KOPT-K1 (cell line): ENCODE measurements at regions not wholly inside any gene's neighbourhood (a gene's known extent, or its start where the extent isn't known, plus 50 kb on each side); places are given as distances from the start of the nearest gene placed in this dataset.

Experiments
- H3K27ac ChIP-seq: fragments of 200-600 bp; sonication (generic); 2 replicates; pipeline ENCODE4 v1.5.1; 2016; ENCODE audit warnings: antibody characterized with exemption, mild to moderate bottlenecking, low read depth, low read length; ENCODE audit not compliant: poor library complexity, severe bottlenecking
- H3K36me3 ChIP-seq: fragments of 200-600 bp; sonication (generic); 2 replicates; pipeline ENCODE4 v1.5.1; 2017; ENCODE audit warnings: antibody characterized with exemption, mild to moderate bottlenecking, low read length, moderate library complexity; ENCODE audit not compliant: insufficient read depth
- H3K9me3 ChIP-seq: fragments of 200-600 bp; sonication (generic); 2 replicates; pipeline ENCODE4 v1.5.1; 2017; ENCODE audit warnings: antibody characterized with exemption, low read length, mild to moderate bottlenecking; ENCODE audit not compliant: insufficient read depth, poor library complexity, severe bottlenecking

DNA sequence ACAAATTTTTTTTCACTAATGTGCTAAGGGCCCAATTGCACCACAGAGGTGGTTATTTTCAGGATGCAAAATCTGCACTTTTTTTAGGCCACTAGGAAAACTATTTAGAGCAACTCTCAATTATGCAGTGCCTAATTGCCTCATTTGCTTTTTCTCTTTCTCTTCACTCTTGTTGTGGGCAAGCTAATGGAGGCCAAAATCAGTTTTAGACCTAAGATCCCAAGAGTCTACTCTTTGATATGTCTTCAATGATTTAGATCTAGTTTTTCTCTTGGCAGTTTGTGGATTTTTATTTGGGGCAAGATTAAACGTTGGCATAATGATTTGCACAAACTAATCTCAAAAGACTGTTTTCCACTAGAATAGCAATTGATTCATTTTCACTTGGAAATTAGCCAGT is 1996.9 kb downstream of the LRRC4C start:
- no peaks in the 10 kb centered on the region for H3K36me3 ChIP-seq
- H3K9me3 ChIP-seq: no peaks in the 10 kb centered on the region

GRCh38 chr11:39461066-39461465 is 1998.4 kb downstream of the LRRC4C start:
- Histone ChIP-seq H3K27ac (no peak overlapping the region), H3K9me3 (no peaks in the 10 kb centered on the region), H3K36me3 (no peaks in the 10 kb centered on the region)

More for the DNA sequence above, 1996.9 kb downstream of the LRRC4C start:
- H3K27ac ChIP-seq: no peak overlapping the region

DNA sequence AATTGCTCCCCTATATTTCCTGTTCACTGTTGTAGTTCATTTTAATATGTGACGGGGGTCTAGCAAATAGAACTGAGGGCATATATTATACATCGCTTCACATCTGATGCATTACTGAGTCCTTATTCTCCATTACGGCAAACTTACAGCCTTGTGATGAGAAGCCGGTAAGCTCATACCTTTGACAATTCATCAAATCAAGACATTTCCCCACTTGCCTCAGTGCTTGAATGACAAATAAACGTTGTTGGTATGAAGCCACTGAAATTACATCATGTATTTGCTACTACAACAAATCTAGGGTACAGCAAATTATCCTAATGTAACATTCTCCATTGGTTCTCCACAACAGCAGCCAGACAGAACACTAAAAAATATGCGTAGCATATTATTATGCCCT is 1999.8 kb downstream of the LRRC4C start:
- no peaks in the 10 kb centered on the region for H3K36me3 ChIP-seq
- no peaks in the 10 kb centered on the region for H3K9me3 ChIP-seq
- no peak overlapping the region for H3K27ac ChIP-seq

GRCh38 chr11:39458481-39458880 is 2001.0 kb downstream of the LRRC4C start:
- H3K36me3 ChIP-seq: no peaks in the 10 kb centered on the region
- H3K9me3 ChIP-seq: no peaks in the 10 kb centered on the region
- no peak overlapping the region for H3K27ac ChIP-seq

- Histone ChIP-seq H3K36me3 (no peaks in the 10 kb centered on the region), H3K27ac (no peak overlapping the region), H3K9me3 (no peaks in the 10 kb centered on the region)
Observed at GRCh38 chr11:39443424-39444022, 2015.9 kb downstream of the LRRC4C start.

DNA sequence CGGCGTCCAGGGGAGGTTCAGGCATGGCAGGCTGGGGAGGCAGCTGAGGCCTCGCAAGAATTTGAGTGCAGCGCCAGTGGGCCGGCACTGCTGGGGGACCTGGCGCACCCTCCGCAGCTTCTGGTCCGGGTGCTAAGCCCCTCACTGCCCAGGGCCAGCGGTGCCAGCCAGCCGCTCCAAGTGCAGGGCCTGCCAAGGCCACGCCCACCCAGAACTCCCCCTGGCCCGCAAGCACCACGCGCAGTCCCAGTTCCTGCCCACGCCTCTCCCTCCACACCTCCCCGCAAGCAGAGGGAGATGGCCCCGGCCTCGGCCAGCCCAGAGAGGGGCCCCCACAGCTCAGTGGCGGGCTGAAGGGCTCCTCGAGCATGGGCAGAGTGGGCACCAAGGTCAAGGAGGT is 2017.3 kb downstream of the LRRC4C start:
- no peak overlapping the region for H3K27ac ChIP-seq
- H3K9me3 ChIP-seq: no peaks in the 10 kb centered on the region
- no peaks in the 10 kb centered on the region for H3K36me3 ChIP-seq

GRCh38 chr11:39435641-39436040 is 2023.8 kb downstream of the LRRC4C start:
- Histone ChIP-seq H3K27ac (no peak overlapping the region), H3K36me3 (no peaks in the 10 kb centered on the region), H3K9me3 (no peaks in the 10 kb centered on the region)

DNA sequence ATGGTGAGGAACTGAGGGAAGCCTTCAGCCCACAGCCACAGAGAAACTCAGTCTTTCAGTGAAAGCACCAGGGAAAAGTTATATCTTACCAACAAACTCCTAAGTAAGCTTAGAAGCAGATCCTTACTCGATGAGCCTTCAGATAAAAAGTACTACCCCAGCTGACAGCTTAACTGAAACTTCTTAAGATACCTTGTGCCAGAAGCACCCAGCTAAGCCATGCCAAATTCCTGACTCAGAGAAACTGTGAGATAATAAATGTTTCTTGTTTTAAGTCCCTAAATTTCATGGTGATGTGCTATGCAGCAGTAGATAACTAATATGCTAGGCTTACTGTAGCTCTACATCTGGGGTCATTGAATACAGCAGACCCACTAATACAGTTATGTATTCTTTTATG is 2025.0 kb downstream of the LRRC4C start:
- H3K9me3 ChIP-seq: no peaks in the 10 kb centered on the region
- H3K27ac ChIP-seq: no peak overlapping the region
- no peaks in the 10 kb centered on the region for H3K36me3 ChIP-seq

DNA sequence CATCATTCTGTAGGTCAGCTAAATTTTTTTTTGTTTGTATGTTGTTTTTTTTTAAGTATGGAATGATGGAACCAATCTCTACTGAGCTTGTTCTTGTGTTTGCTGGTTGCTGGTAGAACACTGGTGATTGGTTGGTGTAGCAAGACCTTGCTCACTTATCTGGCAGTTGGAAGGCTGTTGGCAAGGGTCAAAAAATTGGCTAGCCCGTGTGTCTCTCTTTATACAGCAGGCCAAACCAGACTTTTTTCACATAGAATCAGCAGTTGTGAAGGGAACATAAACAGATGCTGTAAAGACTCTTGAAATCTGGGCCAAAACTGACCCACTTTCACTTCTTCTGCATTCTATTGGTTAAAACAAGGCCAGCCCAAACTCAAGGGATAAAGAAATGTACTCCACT is 2026.5 kb downstream of the LRRC4C start:
- H3K27ac ChIP-seq: no peak overlapping the region
- H3K9me3 ChIP-seq: no peaks in the 10 kb centered on the region
- H3K36me3 ChIP-seq: no peaks in the 10 kb centered on the region

DNA sequence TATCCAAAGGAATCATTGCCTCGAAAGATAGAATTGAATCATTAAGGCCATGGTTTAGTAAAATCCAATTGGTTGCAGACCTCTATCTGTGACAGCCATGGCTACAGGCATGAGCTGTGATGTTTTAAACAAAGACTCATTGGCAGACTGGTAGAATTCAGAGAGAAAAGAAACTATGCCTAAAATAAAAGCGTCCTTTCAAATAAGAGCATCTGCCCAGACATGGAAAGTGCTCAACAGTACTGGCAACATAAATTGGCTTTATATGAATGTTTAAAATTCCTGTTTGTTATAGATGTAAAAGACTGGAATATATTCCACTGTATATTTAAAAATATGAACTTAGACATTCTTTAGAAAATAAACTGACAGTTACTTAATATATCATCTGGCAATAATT is 2034.2 kb downstream of the LRRC4C start:
- no peaks in the 10 kb centered on the region for H3K9me3 ChIP-seq
- no peak overlapping the region for H3K27ac ChIP-seq
- no peaks in the 10 kb centered on the region for H3K36me3 ChIP-seq

DNA sequence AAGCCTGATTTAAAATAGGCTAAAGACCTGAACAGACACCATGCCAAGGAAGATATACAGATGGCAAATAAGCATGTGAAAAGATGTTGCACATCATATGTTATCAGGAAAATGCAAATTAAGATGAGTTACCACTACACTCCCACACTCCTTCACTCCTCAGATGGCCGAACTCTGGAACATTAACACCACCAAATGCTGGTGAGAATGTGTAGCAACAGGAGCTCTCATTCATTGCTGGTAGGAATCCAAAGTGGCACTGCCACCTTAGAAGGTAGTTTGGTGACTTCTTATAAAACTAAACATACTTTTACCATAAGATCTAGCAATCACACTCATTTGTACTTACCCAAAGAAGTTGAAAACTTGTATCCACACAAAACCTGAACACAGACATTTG is 2047.3 kb downstream of the LRRC4C start:
- Histone ChIP-seq H3K27ac (no peak overlapping the region), H3K9me3 (no peaks in the 10 kb centered on the region), H3K36me3 (no peaks in the 10 kb centered on the region)

DNA sequence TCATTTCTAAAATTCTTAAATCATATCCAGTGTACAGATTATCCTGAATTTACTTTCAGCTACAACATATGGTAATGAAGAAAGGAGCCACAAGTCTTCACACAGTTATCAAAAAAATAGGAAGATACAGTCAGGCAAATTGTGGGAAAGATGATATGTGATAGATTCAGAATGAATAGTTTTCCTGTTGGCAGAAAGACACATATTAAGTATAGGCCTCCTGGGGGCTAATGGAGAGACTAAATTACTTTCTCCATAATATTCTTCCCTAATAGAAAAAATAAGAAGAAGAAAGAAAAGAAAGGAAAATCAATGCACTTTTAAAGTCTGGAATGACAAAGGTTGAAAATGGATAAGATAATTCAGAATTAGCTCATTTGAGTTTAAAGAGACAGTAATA is 2073.5 kb downstream of the LRRC4C start:
- no peak overlapping the region for H3K27ac ChIP-seq
- H3K9me3 ChIP-seq: peaks cover 14% of the 10 kb centered on the region

DNA sequence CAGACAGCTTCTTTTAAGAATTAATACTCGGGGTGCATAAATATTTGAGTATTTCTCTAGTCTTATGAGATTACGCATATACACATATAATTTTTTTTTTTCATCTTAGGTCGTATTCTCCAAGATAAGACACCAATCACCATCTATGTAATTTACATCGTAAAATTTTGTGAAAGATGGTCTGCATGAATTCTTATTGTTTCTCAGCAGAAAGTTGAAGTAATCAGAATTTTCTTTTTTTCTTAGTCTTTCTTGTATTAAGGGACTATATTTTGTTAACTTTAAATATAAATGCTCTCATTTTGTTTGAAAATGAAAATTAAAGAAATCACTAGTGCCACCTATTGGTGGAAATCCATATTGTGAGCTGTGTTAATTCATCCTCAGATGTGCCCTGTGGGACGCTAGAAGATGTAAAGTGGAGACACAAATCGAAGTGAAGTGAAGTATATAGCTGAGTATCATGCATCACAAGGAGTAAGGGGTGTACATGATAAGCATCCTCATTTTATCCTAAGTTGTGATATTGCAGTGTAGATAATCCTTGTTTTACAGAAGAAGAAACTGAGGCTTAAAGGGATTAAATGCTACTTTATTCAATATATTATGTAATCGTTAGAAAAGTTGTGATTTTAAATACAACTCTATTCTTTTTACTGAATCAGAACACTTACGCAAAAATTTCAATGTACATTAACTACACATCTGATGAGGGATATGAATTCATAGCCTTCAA is 2084.3 kb downstream of the LRRC4C start:
- no peaks in the 10 kb centered on the region for H3K9me3 ChIP-seq
- H3K27ac ChIP-seq: no peak overlapping the region
- H3K36me3 ChIP-seq: no peaks in the 10 kb centered on the region

More for the DNA sequence above, 2073.5 kb downstream of the LRRC4C start:
- H3K36me3 ChIP-seq: no peaks in the 10 kb centered on the region

DNA sequence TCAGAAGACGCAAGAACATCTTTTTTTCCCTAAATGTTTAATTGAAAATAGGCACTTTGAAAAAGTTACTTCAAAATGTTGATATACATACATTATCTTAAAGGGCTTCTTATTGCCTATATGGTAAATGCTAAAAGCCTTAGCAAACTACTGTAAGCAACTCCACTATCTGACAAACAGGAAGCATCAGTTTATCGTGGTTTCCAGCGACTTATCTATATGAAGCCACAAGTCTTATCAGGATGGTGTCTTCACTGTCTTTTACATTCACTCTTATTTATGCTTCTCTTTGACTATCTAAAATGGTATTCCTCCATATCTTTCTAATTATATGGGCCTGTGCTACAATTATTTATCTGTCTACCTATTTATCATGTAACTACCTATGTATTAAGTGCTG is 2091.9 kb downstream of the LRRC4C start:
- H3K27ac ChIP-seq: peak overlapping the region; percentile 63
- H3K9me3 ChIP-seq: no peaks in the 10 kb centered on the region
- no peaks in the 10 kb centered on the region for H3K36me3 ChIP-seq

GRCh38 chr11:39365809-39366436 is 2093.5 kb downstream of the LRRC4C start:
- H3K27ac ChIP-seq: no peak overlapping the region
- no peaks in the 10 kb centered on the region for H3K36me3 ChIP-seq
- no peaks in the 10 kb centered on the region for H3K9me3 ChIP-seq

DNA sequence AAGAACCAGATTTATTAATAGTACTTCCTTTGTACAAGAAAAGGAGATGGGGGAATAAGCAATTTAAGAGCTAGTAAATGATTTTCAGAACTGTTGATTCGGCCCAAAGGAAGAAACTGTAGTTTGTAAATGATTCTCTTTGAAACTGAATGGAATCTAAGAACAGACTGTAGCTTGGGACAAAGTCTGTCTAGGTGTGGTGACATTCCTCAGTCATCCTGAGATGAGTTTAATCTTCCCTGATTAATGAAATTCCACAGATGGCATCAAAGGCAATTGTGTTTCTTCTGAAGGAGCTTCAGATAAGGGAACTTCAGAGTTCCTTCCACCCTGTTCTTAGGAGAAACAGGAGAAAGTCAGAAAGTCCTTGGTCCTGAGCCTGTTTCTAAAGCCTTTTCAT is 2095.9 kb downstream of the LRRC4C start:
- H3K27ac ChIP-seq: no peak overlapping the region
- no peaks in the 10 kb centered on the region for H3K9me3 ChIP-seq
- no peaks in the 10 kb centered on the region for H3K36me3 ChIP-seq
